SK-N-SH (cell line): ENCODE measurements at regions not wholly inside any gene's neighbourhood (a gene's known extent, or its start where the extent isn't known, plus 50 kb on each side); places are given as distances from the start of the nearest gene placed in this dataset.

Source experiments
- CTCF ChIA-PET: fragments of 300-600, 350-600 bp; formaldehyde crosslinking; extraction: SDS; loops from one replicate; lab custom pipeline; 2021; lab: Yijun Ruan, JAX
- POLR2A ChIA-PET: fragments of 350-600 bp; sonication (Branson Sonifier 250); formaldehyde crosslinking; extraction: SDS; loops from one replicate; lab custom pipeline; 2020; ENCODE audit warnings: antibody characterized with exemption, inconsistent platforms; lab: Yijun Ruan, JAX
- DNase-seq: peaks from one replicate; pipeline ENCODE4 v3.0.0; 2012
- H2AFZ ChIP-seq: fragments of 200-600 bp; sonication (generic); 2 replicates; pipeline ENCODE4 v1.8.1; 2016; ENCODE audit warnings: antibody characterized with exemption, mild to moderate bottlenecking, low read depth
- H3F3A ChIP-seq: fragments of 200-600 bp; sonication (generic); replicated peaks from 2 replicates; pipeline ENCODE3; 2016; ENCODE audit warnings: antibody characterized with exemption, mild to moderate bottlenecking; ENCODE audit not compliant: insufficient read depth
- H3K27ac ChIP-seq, 2 experiments: fragments of 200-500 bp in 1 of 2; fragments of 200-600 bp in 1 of 2; sonication (Bioruptor generic) in 1 of 2; sonication (generic), shearing (Covaris generic) in 1 of 2; 2 replicates each; pipeline versions ENCODE4 v1.5.1 to v1.6.1; 2014 to 2016; ENCODE audit warnings: low read depth in 2 of 2, inconsistent platforms in 1 of 2, low read length in 1 of 2, mild to moderate bottlenecking in 1 of 2, mixed read lengths in 1 of 2
- H3K27me3 ChIP-seq: fragments of 200-600 bp; sonication (generic), shearing (Covaris generic); 2 replicates; pipeline ENCODE4 v1.6.1; 2016; ENCODE audit warnings: mixed run types; ENCODE audit not compliant: insufficient read depth
- H3K36me3 ChIP-seq, 2 experiments: fragments of 200-500 bp in 1 of 2; fragments of 200-600 bp in 1 of 2; sonication (Bioruptor generic) in 1 of 2; sonication (generic) in 1 of 2; replicated peaks in 1 of 2; 2 replicates each; pipeline versions ENCODE3 to v1.5.1; 2014 to 2016; ENCODE audit warnings: low read length in 1 of 2, mild to moderate bottlenecking in 1 of 2; ENCODE audit not compliant: insufficient read depth in 2 of 2, control insufficient read depth in 1 of 2
- H3K4me1 ChIP-seq, 2 experiments: fragments of 200-500 bp in 1 of 2; fragments of 200-600 bp in 1 of 2; sonication (Bioruptor generic) in 1 of 2; sonication (generic), shearing (Covaris generic) in 1 of 2; 2 replicates each; pipeline versions ENCODE4 v1.5.1 to v1.6.1; 2014 to 2016; ENCODE audit warnings: low read depth in 1 of 2, low read length in 1 of 2, mixed run types in 1 of 2; ENCODE audit not compliant: insufficient read depth in 2 of 2, control insufficient read depth in 1 of 2
- H3K4me2 ChIP-seq: fragments of 200-600 bp; sonication (generic), shearing (Covaris generic); 2 replicates; pipeline ENCODE4 v1.6.1; 2017; ENCODE audit warnings: mixed run types
- H3K4me3 ChIP-seq, 2 experiments: fragments of 200-500 bp in 1 of 2; fragments of 200-600 bp in 1 of 2; sonication (Bioruptor generic) in 1 of 2; sonication (generic), shearing (Covaris generic) in 1 of 2; 2 replicates each; pipeline versions ENCODE4 v1.5.1 to v1.8.1; 2014 to 2016; ENCODE audit warnings: low read depth in 2 of 2, inconsistent platforms in 1 of 2, low read length in 1 of 2, mild to moderate bottlenecking in 1 of 2, mixed read lengths in 1 of 2, moderate library complexity in 1 of 2
- H3K79me2 ChIP-seq: fragments of 200-600 bp; sonication (generic); 2 replicates; pipeline ENCODE4 v1.8.1; 2017; ENCODE audit warnings: mild to moderate bottlenecking; ENCODE audit not compliant: insufficient read depth
- H3K9ac ChIP-seq: fragments of 200-600 bp; sonication (generic); 2 replicates; pipeline ENCODE4 v1.6.1; 2017; ENCODE audit warnings: mixed run types
- H3K9me2 ChIP-seq: fragments of 200-600 bp; sonication (generic); 2 replicates; pipeline ENCODE4 v1.6.1; 2017; ENCODE audit warnings: mixed run types
- H3K9me3 ChIP-seq: fragments of 200-600 bp; sonication (generic); 2 replicates; pipeline ENCODE4 v1.6.1; 2017; ENCODE audit warnings: mixed run types, mild to moderate bottlenecking, moderate library complexity
- H4K20me1 ChIP-seq: fragments of 200-600 bp; sonication (generic); 2 replicates; pipeline ENCODE4 v1.6.1; 2017; ENCODE audit warnings: mild to moderate bottlenecking, mixed run types; ENCODE audit not compliant: insufficient read depth
- CHD2 ChIP-seq: fragments of 150-350 bp; IDR thresholded peaks from 2 replicates; pipeline ENCODE4 v1.6.1; 2018; ENCODE audit warnings: low read length; ENCODE audit not compliant: partially characterized antibody
- ELF1 ChIP-seq: IDR thresholded peaks from 2 replicates; pipeline ENCODE4 v1.4.0; 2012
- EP300 ChIP-seq, 2 experiments: IDR thresholded peaks; 2 replicates each; pipeline versions ENCODE4 v1.4.0 to v1.6.1; 2012; ENCODE audit warnings: borderline replicate concordance in 1 of 2, low read depth in 1 of 2, low read length in 1 of 2
- FOXJ3 ChIP-seq: sonication (generic); formaldehyde crosslinking; IDR thresholded peaks from 2 replicates; pipeline ENCODE4 v1.5.1; 2020; ENCODE audit warnings: mild to moderate bottlenecking, missing genetic modification reagents
- FOXM1 ChIP-seq: IDR thresholded peaks from 2 replicates; pipeline ENCODE4 v1.4.0; 2012; ENCODE audit warnings: low read depth, mild to moderate bottlenecking
- GABPA ChIP-seq: IDR thresholded peaks from 2 replicates; pipeline ENCODE4 v1.4.0; 2012; ENCODE audit warnings: low read depth, mild to moderate bottlenecking
- JUND ChIP-seq: IDR thresholded peaks from 2 replicates; pipeline ENCODE4 v1.4.0; 2012
- MEF2A ChIP-seq: IDR thresholded peaks from 2 replicates; pipeline ENCODE4 v1.4.0; 2012; ENCODE audit warnings: low read depth, borderline replicate concordance
- MXI1 ChIP-seq: IDR thresholded peaks from 2 replicates; pipeline ENCODE4 v1.6.1; 2012; ENCODE audit warnings: mild to moderate bottlenecking, low read depth, low read length, improper control_type of control experiment
- NFIC ChIP-seq: IDR thresholded peaks from 2 replicates; pipeline ENCODE4 v1.4.0; 2012; ENCODE audit warnings: borderline replicate concordance
- POLR2AphosphoS5 ChIP-seq: IDR thresholded peaks from 2 replicates; pipeline ENCODE4 v1.6.1; 2012; ENCODE audit warnings: low read depth, low read length
- RAD21 ChIP-seq: IDR thresholded peaks from 2 replicates; pipeline ENCODE4 v1.6.1; 2012; ENCODE audit warnings: mild to moderate bottlenecking, low read length
- SMC3 ChIP-seq: IDR thresholded peaks from 2 replicates; pipeline ENCODE4 v1.6.1; 2012; ENCODE audit warnings: low read depth, low read length, improper control_type of control experiment
- TAF1 ChIP-seq: IDR thresholded peaks from 2 replicates; pipeline ENCODE4 v1.6.1; 2012; ENCODE audit warnings: low read depth, mild to moderate bottlenecking, low read length, moderate library complexity, borderline replicate concordance
- TCF12 ChIP-seq: IDR thresholded peaks from 2 replicates; pipeline ENCODE4 v1.4.0; 2012
- TEAD4 ChIP-seq: IDR thresholded peaks from 2 replicates; pipeline ENCODE4 v1.4.0; 2012; ENCODE audit warnings: mild to moderate bottlenecking, borderline replicate concordance; ENCODE audit not compliant: insufficient read depth
- WGBS: methylation state at CpG from one replicate; pipeline ENCODE4 v1.1.6; 2017; ENCODE audit warnings: low lambda C conversion rate; 5-methylcytosine and 5-hydroxymethylcytosine counted together
- TF ChIP-seq, protein P1 (sequence below): IDR thresholded peaks from 2 replicates; pipeline ENCODE4 v1.4.0; 2012; ENCODE audit warnings: low read depth, borderline replicate concordance
- TF ChIP-seq, protein P2 (sequence below): IDR thresholded peaks from 2 replicates; pipeline ENCODE4 v1.4.0; 2012; ENCODE audit warnings: low read depth, borderline replicate concordance
- TF ChIP-seq, protein P3 (sequence below): IDR thresholded peaks from 2 replicates; pipeline ENCODE4; 2012
- TF ChIP-seq, protein P4 (sequence below): IDR thresholded peaks from 2 replicates; pipeline ENCODE4 v1.4.0; 2012; ENCODE audit warnings: low read depth
- TF ChIP-seq, protein P5 (sequence below): fragments of 150-350 bp; IDR thresholded peaks from 2 replicates; pipeline ENCODE4 v1.6.1; 2016; ENCODE audit warnings: mild to moderate bottlenecking, low read depth, low read length

DNA sequence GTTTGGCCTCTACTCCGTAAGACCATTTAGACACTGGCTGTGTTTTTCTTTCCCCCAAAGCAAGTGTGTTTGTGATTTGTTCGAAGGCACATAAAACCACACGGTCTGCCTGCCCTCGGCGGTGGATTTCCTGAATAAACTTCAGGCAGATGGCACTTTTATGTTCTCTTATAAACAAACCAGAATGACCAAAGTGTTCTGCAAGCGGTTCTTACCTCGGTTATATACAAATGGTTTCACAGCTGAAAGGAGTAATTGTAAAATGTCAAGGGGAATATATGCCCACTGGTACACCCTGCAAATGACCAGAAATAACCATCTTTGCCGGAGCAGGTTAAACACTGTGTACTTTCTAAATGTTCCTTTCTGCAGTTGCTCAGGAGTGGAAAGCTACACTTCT lies 1475.8 kb upstream of the TMEM132C start:
- no peaks in the 10 kb centered on the region for H3K9me3 ChIP-seq
- H3F3A ChIP-seq = no peaks in the 10 kb centered on the region
- H3K27me3 ChIP-seq = no peaks in the 10 kb centered on the region
- CTCF ChIA-PET = no interaction called here
- no peak overlapping the region for H3K27ac ChIP-seq
- no peak overlapping the region for H3K4me2 ChIP-seq
- H3K4me3 ChIP-seq = no peak overlapping the region
- no peak for TF ChIP-seq ELF1
- no peak for TF ChIP-seq EP300 (IDR thresholded peaks at IDR 0.05; ENCODE audit: borderline replicate concordance in 1 of 2, low read depth in 1 of 2, low read length in 1 of 2)
- TF ChIP-seq, protein P1, sequence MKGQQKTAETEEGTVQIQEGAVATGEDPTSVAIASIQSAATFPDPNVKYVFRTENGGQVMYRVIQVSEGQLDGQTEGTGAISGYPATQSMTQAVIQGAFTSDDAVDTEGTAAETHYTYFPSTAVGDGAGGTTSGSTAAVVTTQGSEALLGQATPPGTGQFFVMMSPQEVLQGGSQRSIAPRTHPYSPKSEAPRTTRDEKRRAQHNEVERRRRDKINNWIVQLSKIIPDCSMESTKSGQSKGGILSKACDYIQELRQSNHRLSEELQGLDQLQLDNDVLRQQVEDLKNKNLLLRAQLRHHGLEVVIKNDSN = no peak
- TF ChIP-seq TCF12 = no peak
- no peak for TF ChIP-seq JUND
- TF ChIP-seq GABPA = no peak
- no peak for TF ChIP-seq FOXJ3 (CRISPR knock-in tag)
- TF ChIP-seq NFIC = no peak
- TF ChIP-seq, protein P2, sequence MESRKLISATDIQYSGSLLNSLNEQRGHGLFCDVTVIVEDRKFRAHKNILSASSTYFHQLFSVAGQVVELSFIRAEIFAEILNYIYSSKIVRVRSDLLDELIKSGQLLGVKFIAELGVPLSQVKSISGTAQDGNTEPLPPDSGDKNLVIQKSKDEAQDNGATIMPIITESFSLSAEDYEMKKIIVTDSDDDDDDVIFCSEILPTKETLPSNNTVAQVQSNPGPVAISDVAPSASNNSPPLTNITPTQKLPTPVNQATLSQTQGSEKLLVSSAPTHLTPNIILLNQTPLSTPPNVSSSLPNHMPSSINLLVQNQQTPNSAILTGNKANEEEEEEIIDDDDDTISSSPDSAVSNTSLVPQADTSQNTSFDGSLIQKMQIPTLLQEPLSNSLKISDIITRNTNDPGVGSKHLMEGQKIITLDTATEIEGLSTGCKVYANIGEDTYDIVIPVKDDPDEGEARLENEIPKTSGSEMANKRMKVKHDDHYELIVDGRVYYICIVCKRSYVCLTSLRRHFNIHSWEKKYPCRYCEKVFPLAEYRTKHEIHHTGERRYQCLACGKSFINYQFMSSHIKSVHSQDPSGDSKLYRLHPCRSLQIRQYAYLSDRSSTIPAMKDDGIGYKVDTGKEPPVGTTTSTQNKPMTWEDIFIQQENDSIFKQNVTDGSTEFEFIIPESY = no peak
- TF ChIP-seq MEF2A = no peak
- no peak for TF ChIP-seq POLR2AphosphoS5
- TF ChIP-seq TAF1 = no peak
- H2AFZ ChIP-seq = no peak overlapping the region
- no peaks in the 10 kb centered on the region for H3K79me2 ChIP-seq
- WGBS = 45% methylated on average over 8 of the region's 8 CpGs
- H3K36me3 ChIP-seq = no peaks in the 10 kb centered on the region
- H3K9me2 ChIP-seq = no peaks in the 10 kb centered on the region
- no peak for DNase-seq
- POLR2A ChIA-PET = no interaction called here
- H4K20me1 ChIP-seq = no peaks in the 10 kb centered on the region
- no peak overlapping the region for H3K9ac ChIP-seq
- H3K4me1 ChIP-seq = no peaks in the 10 kb centered on the region

DNA sequence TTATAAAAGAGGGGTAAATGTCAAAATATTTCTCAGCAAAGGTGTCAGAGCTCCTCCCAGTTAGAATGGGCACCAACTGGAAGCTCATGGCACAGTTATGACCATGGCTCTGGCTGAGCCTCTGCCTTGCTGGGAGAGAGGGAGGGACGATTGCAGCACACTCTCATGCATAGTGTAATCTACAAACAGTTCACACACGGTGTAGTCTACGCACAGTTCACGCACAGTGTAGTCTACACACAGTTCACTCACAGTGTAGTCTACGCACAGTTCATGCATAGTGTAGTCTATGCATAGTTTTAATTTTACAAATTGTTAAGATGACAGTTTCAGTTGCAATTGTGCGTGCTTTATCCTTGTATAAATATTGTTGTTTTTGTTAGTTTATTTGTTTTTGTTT lies 1474.6 kb upstream of the TMEM132C start:
- TF ChIP-seq, protein P3, sequence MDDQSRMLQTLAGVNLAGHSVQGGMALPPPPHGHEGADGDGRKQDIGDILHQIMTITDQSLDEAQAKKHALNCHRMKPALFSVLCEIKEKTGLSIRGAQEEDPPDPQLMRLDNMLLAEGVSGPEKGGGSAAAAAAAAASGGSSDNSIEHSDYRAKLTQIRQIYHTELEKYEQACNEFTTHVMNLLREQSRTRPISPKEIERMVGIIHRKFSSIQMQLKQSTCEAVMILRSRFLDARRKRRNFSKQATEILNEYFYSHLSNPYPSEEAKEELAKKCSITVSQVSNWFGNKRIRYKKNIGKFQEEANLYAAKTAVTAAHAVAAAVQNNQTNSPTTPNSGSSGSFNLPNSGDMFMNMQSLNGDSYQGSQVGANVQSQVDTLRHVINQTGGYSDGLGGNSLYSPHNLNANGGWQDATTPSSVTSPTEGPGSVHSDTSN = no peak
- TF ChIP-seq, protein P4, sequence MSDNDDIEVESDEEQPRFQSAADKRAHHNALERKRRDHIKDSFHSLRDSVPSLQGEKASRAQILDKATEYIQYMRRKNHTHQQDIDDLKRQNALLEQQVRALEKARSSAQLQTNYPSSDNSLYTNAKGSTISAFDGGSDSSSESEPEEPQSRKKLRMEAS = no peak
- no peak for TF ChIP-seq MXI1
- no peak for TF ChIP-seq MEF2A
- no peak for TF ChIP-seq TEAD4
- no peak for TF ChIP-seq GABPA
- TF ChIP-seq POLR2AphosphoS5 = no peak
- no peak for TF ChIP-seq CHD2
- no peak for TF ChIP-seq SMC3
- no peak for TF ChIP-seq FOXJ3 (CRISPR knock-in tag)
- TF ChIP-seq, protein P5, sequence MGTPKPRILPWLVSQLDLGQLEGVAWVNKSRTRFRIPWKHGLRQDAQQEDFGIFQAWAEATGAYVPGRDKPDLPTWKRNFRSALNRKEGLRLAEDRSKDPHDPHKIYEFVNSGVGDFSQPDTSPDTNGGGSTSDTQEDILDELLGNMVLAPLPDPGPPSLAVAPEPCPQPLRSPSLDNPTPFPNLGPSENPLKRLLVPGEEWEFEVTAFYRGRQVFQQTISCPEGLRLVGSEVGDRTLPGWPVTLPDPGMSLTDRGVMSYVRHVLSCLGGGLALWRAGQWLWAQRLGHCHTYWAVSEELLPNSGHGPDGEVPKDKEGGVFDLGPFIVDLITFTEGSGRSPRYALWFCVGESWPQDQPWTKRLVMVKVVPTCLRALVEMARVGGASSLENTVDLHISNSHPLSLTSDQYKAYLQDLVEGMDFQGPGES = no peak
- no peak for TF ChIP-seq RAD21
- no peak for TF ChIP-seq ELF1
- no peak for TF ChIP-seq FOXM1
- TF ChIP-seq, all 33 proteins: peak for 0

More for the DNA sequence above, 1474.6 kb upstream of the TMEM132C start:
- DNase-seq = no peak
- Histone ChIP-seq H3K4me1 (no peaks in the 10 kb centered on the region), H2AFZ (no peak overlapping the region), H3F3A (no peaks in the 10 kb centered on the region), H3K9ac (no peak overlapping the region), H3K9me2 (no peaks in the 10 kb centered on the region), H3K27me3 (no peaks in the 10 kb centered on the region), H3K27ac (no peak overlapping the region), H3K36me3 (no peaks in the 10 kb centered on the region), H3K4me2 (no peak overlapping the region), H4K20me1 (no peaks in the 10 kb centered on the region), H3K9me3 (no peaks in the 10 kb centered on the region), H3K4me3 (no peak overlapping the region), H3K79me2 (no peaks in the 10 kb centered on the region)
- ChIA-PET CTCF (no interaction called here), POLR2A (no interaction called here)
- WGBS = 50% methylated on average over 6 of the region's 6 CpGs
